ES-I3 (cell line): ENCODE measurements at regions not wholly inside any gene's neighbourhood (a gene's known extent, or its start where the extent isn't known, plus 50 kb on each side); places are given as distances from the start of the nearest gene placed in this dataset.

Experiments
- H3K36me3 ChIP-seq: 2 replicates; pipeline ENCODE4 v1.6.1; 2013; ENCODE audit warnings: mild to moderate bottlenecking, low read length, control low read depth, moderate library complexity; ENCODE audit not compliant: insufficient read depth
- H3K4me1 ChIP-seq: 2 replicates; pipeline ENCODE4 v1.6.1; 2013; ENCODE audit warnings: mild to moderate bottlenecking, control low read depth, low read length; ENCODE audit not compliant: insufficient read depth
- H3K9ac ChIP-seq: 2 replicates; pipeline ENCODE4 v1.6.1; 2013; ENCODE audit warnings: low read depth, mild to moderate bottlenecking, low read length, moderate library complexity
- H3K9me3 ChIP-seq: 2 replicates; pipeline ENCODE4 v1.6.1; 2013; ENCODE audit warnings: mild to moderate bottlenecking, low read length, moderate library complexity; ENCODE audit not compliant: control insufficient read depth, insufficient read depth

- H3K9ac ChIP-seq, result no peak overlapping the region
- no peaks in the 10 kb centered on the region for H3K4me1 ChIP-seq
- H3K9me3 ChIP-seq, result peaks cover 3% of the 10 kb centered on the region; the same call in 1 of the 2 replicates
- no peaks in the 10 kb centered on the region for H3K36me3 ChIP-seq
Measured at GRCh38 chr14:101242442-101243385, 318.6 kb upstream of the DIO3 start.

DNA sequence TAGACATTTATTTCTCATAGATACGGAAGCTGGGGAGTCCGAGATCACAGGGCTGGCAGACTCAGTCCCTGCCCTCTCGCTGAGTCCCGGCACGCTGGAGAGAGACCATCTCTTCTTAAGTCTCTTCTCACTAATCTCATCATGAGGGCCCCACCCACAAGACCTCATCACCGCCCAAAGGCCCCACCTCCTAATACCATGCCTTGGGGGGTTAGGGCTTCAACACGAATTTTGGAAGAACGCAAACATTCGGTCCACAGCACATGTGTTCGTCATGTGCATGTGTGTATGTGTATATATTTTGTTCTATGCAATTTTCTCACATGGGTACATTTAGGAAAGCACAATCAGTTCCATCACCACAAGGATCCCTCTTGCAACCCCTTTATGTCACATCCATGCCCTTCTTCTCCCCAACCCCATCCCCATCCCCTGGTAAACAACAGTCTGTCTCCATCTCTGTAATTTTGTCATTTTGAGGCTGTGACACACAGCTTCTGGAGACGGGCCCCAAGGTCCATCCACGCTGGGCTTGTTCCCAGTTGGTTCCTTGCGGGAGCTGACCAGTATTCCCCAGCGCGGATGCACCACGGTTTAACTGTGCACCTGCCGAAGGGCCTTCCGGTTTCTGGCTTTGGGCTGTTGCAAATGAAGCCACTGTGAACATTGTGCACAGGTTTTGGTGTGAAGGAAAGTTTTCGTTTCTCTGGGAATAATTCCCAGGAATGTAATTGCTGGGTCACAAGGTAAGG lies 317.5 kb upstream of the DIO3 start:
- Histone ChIP-seq H3K4me1 (no peaks in the 10 kb centered on the region), H3K9me3 (peaks cover 3% of the 10 kb centered on the region; the same call in 1 of the 2 replicates), H3K36me3 (no peaks in the 10 kb centered on the region), H3K9ac (no peak overlapping the region)

GRCh38 chr14:101246894-101247841 lies 314.1 kb upstream of the DIO3 start:
- H3K9me3 ChIP-seq, result no peaks in the 10 kb centered on the region
- no peaks in the 10 kb centered on the region for H3K4me1 ChIP-seq
- H3K9ac ChIP-seq, result no peak overlapping the region
- no peaks in the 10 kb centered on the region for H3K36me3 ChIP-seq

GRCh38 chr14:101247842-101248725 lies 313.2 kb upstream of the DIO3 start:
- no peaks in the 10 kb centered on the region for H3K36me3 ChIP-seq
- H3K9me3 ChIP-seq, result no peaks in the 10 kb centered on the region
- no peaks in the 10 kb centered on the region for H3K4me1 ChIP-seq
- no peak overlapping the region for H3K9ac ChIP-seq

DNA sequence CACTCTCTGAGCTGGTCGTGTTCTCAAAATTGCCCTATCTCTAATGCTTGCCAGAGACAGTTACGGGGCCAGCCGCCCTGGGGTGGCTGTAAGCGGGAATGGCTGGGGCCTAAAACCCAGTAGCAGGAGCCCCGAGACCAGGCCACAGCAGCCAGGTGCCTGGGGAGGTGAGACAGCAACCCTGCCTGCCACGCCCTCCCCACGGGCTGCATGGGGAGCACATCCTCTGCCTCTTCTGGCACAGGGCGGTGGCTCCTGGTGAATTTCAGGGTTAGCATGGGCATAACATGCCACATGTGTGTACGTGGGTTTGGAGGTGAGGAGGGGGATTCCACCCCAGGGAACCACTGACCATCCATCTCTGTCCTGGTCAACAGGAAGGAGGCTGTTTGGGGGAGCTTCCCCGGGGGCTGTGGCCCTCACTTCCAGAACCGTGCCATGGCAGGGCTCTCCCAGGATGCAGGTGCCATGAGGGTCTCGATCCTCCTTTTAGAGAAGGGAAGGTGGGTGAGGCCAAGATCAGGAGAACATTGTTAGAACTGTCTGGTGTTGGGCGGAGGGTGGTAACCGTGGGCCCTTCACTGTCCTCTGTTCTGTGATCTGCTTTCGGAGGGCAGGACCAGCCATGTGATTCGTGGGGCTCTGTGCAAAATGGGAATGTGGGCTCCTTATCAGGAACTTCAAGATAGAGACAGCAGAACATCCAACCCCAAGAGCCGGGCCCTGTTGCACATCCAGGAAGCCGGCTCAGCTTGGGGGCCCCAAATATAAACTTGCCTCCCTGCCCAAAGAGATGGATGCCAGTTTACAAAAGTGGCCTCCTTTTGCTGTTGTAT lies 312.2 kb upstream of the DIO3 start:
- H3K36me3 ChIP-seq, result no peaks in the 10 kb centered on the region
- no peaks in the 10 kb centered on the region for H3K9me3 ChIP-seq
- no peaks in the 10 kb centered on the region for H3K4me1 ChIP-seq
- no peak overlapping the region for H3K9ac ChIP-seq

GRCh38 chr14:101249676-101250036 lies 311.6 kb upstream of the DIO3 start:
- Histone ChIP-seq H3K4me1 (no peaks in the 10 kb centered on the region), H3K9me3 (no peaks in the 10 kb centered on the region), H3K9ac (no peak overlapping the region), H3K36me3 (no peaks in the 10 kb centered on the region)

GRCh38 chr14:101250336-101250947 lies 310.9 kb upstream of the DIO3 start:
- Histone ChIP-seq H3K4me1 (no peaks in the 10 kb centered on the region), H3K9me3 (no peaks in the 10 kb centered on the region), H3K36me3 (no peaks in the 10 kb centered on the region), H3K9ac (no peak overlapping the region)

DNA sequence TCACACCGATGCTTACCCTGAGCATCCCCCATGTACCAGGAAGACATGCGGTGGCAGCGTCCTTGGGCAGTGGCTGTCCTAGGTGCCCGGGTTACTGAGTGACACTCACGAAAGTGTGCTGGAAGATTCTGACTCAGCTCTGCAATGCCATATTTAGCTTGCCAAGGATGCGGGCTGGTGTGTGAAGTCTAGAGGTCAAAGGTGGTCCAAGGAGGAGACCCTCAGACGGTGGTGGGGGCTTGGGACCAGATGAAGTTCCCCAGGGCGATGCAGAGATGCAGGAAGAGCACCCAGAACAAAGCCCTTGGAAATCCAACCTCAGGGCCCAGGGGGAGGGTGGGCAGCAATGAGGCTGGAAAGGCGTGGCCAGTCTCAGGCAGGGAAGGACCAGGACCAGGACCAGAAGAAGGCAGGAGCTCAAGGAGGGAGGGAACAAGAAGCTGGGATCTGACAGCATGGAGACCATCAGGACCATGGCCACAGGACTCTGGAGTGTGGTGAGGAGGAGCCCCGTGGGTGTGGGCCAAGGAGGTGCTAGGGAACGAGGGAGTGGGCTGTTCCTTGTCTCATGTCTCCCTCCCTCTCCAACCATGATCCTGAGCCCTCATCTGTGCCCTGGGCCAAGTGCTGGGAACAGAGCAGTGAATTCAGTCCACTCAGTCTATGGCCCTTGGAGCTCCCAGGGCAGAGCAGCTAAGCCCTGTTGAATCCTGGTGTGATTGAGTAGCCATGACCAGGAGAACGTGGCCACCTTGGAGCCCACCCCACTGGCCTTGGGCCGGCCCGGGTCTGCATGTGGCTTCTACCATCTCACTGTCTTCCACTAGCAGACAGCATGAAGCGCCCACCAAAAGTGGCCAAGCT lies 310.1 kb upstream of the DIO3 start:
- H3K9me3 ChIP-seq, result no peaks in the 10 kb centered on the region
- H3K36me3 ChIP-seq, result no peaks in the 10 kb centered on the region
- no peak overlapping the region for H3K9ac ChIP-seq
- no peaks in the 10 kb centered on the region for H3K4me1 ChIP-seq

GRCh38 chr14:101251812-101252442 lies 309.4 kb upstream of the DIO3 start:
- Histone ChIP-seq H3K36me3 (no peaks in the 10 kb centered on the region), H3K4me1 (no peaks in the 10 kb centered on the region)

GRCh38 chr14:101252443-101253214 lies 308.7 kb upstream of the DIO3 start:
- H3K9me3 ChIP-seq, result no peaks in the 10 kb centered on the region

More at GRCh38 chr14:101251812-101252442, 309.4 kb upstream of the DIO3 start:
- no peak overlapping the region for H3K9ac ChIP-seq
- H3K9me3 ChIP-seq, result no peaks in the 10 kb centered on the region

DNA sequence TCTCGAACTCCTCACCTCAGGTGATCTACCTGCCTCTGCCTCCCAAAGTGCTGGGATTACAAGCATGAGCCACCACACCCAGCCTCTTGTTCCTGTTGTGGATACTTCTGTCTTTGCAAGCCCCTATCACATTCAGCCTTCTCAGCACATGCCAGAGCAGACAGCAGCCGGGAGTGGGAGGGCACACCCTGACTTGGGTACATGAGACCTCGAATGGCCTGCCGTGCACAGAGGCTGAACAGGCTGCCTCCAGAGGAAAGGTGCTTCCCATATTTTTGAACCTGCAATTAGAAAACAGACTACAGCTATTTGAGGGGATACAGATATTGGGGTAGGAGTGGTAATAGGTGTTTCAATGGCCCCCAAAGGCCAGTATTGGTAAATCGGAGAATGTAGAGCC lies 307.3 kb upstream of the DIO3 start:
- Histone ChIP-seq H3K4me1 (no peaks in the 10 kb centered on the region), H3K9ac (no peak overlapping the region), H3K36me3 (no peaks in the 10 kb centered on the region), H3K9me3 (no peaks in the 10 kb centered on the region)

More at GRCh38 chr14:101252443-101253214, 308.7 kb upstream of the DIO3 start:
- no peaks in the 10 kb centered on the region for H3K36me3 ChIP-seq
- H3K9ac ChIP-seq, result no peak overlapping the region
- no peaks in the 10 kb centered on the region for H3K4me1 ChIP-seq
